OCI-LY3 (cell line): ENCODE measurements at regions not wholly inside any gene's neighbourhood (a gene's known extent, or its start where the extent isn't known, plus 50 kb on each side); places are given as distances from the start of the nearest gene placed in this dataset.

Source experiments
- EZH2phosphoT487 ChIP-seq: fragments of 200-600 bp; shearing (Covaris generic); IDR thresholded peaks from 2 replicates; pipeline ENCODE4 v1.6.1; 2018; ENCODE audit warnings: antibody characterized with exemption, mixed run types, low read depth
- TF ChIP-seq, protein P1 (sequence below): fragments of 200-600, 300-600 bp; sonication (generic); IDR thresholded peaks from 2 replicates; pipeline ENCODE4 v1.5.1; 2014; ENCODE audit warnings: antibody characterized with exemption, low read length, low read depth

GRCh38 chr18:56332371-56332770 lies 306.0 kb downstream of the TXNL1 start:
- TF ChIP-seq, protein P1, sequence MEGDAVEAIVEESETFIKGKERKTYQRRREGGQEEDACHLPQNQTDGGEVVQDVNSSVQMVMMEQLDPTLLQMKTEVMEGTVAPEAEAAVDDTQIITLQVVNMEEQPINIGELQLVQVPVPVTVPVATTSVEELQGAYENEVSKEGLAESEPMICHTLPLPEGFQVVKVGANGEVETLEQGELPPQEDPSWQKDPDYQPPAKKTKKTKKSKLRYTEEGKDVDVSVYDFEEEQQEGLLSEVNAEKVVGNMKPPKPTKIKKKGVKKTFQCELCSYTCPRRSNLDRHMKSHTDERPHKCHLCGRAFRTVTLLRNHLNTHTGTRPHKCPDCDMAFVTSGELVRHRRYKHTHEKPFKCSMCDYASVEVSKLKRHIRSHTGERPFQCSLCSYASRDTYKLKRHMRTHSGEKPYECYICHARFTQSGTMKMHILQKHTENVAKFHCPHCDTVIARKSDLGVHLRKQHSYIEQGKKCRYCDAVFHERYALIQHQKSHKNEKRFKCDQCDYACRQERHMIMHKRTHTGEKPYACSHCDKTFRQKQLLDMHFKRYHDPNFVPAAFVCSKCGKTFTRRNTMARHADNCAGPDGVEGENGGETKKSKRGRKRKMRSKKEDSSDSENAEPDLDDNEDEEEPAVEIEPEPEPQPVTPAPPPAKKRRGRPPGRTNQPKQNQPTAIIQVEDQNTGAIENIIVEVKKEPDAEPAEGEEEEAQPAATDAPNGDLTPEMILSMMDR = no peak
- TF ChIP-seq EZH2phosphoT487 = no peak
